A673 (cell line): ENCODE measurements at regions not wholly inside any gene's neighbourhood (a gene's known extent, or its start where the extent isn't known, plus 50 kb on each side); places are given as distances from the start of the nearest gene placed in this dataset.

ENCODE experiments used
- BruUV-seq: library from RNA; stranded (reverse); fragments of 400-500 nt; replicated peaks from 2 replicates; lab custom pipeline; 2021; lab: Mats Ljungman, UMichigan
- CTCF ChIA-PET: fragments of 300-600 bp; sonication (Branson Sonifier 250); formaldehyde crosslinking; loops from one replicate; lab custom pipeline; 2022; ENCODE audit warnings: antibody characterized with exemption; lab: Charles Lee
- POLR2A ChIA-PET: fragments of 300-600 bp; sonication (Branson Sonifier 250); formaldehyde crosslinking; loops from one replicate; lab custom pipeline; 2022; ENCODE audit warnings: antibody characterized with exemption; ENCODE audit not compliant: low non-redundant PET; lab: Charles Lee
- DNase-seq: peaks from one replicate; pipeline ENCODE4 v3.0.0-alpha.2; 2015; ENCODE audit warnings: low spot score
- H3K27ac ChIP-seq: fragments of 200-600 bp; sonication (generic); 2 replicates; pipeline ENCODE4 v1.5.1; 2016; ENCODE audit warnings: mixed run types, low read depth, mild to moderate bottlenecking, mixed read lengths, antibody characterized with exemption, low read length; ENCODE audit not compliant: poor library complexity, severe bottlenecking
- H3K27me3 ChIP-seq: fragments of 200-600 bp; sonication (generic); replicated peaks from 2 replicates; pipeline ENCODE4 v1.6.1; 2017; ENCODE audit warnings: mixed run types, low read depth, mild to moderate bottlenecking, mixed read lengths, antibody characterized with exemption, low read length; ENCODE audit not compliant: insufficient read depth, poor library complexity
- H3K36me3 ChIP-seq: fragments of 200-600 bp; sonication (generic); 2 replicates; pipeline ENCODE4 v1.6.1; 2016; ENCODE audit warnings: mixed run types, mild to moderate bottlenecking, mixed read lengths, antibody characterized with exemption, low read length; ENCODE audit not compliant: insufficient read depth, poor library complexity, severe bottlenecking
- H3K4me1 ChIP-seq: fragments of 200-600 bp; sonication (generic); 2 replicates; pipeline ENCODE4 v1.6.1; 2017; ENCODE audit warnings: mixed run types, mild to moderate bottlenecking, mixed read lengths, antibody characterized with exemption, low read length; ENCODE audit not compliant: insufficient read depth, poor library complexity, severe bottlenecking
- H3K4me3 ChIP-seq: fragments of 200-600 bp; sonication (generic); 2 replicates; pipeline ENCODE4 v1.5.1; 2016; ENCODE audit warnings: low read depth, mixed run types, mild to moderate bottlenecking, mixed read lengths, low read length; ENCODE audit not compliant: poor library complexity, severe bottlenecking
- H3K9me3 ChIP-seq: fragments of 200-600 bp; sonication (generic); 2 replicates; pipeline ENCODE4 v1.6.1; 2016; ENCODE audit warnings: mixed run types, low read depth, mild to moderate bottlenecking, mixed read lengths, antibody characterized with exemption, low read length; ENCODE audit not compliant: poor library complexity, severe bottlenecking
- EZH2 ChIP-seq: fragments of 200-600 bp; sonication (generic); IDR thresholded peaks from 2 replicates; pipeline ENCODE4 v1.6.1; 2017; ENCODE audit warnings: borderline replicate concordance, low read depth, mild to moderate bottlenecking, mixed read lengths, antibody characterized with exemption, low read length; ENCODE audit not compliant: poor library complexity, severe bottlenecking
- intact Hi-C: fragments of 100-400 bp; cut with micrococcal nuclease; formaldehyde crosslinking; loops from one replicate; pipeline ENCODE4 v1.10.0; 2022; ENCODE audit not compliant: unreplicated experiment
- TF ChIP-seq, protein P1 (sequence below): fragments of 300-800, 200-600 bp; sonication (generic); conservative IDR thresholded peaks from 2 replicates; pipeline ENCODE4 v1.5.1; 2017; ENCODE audit warnings: low read depth, mild to moderate bottlenecking, antibody characterized with exemption, low read length, moderate library complexity, mixed read lengths

DNA sequence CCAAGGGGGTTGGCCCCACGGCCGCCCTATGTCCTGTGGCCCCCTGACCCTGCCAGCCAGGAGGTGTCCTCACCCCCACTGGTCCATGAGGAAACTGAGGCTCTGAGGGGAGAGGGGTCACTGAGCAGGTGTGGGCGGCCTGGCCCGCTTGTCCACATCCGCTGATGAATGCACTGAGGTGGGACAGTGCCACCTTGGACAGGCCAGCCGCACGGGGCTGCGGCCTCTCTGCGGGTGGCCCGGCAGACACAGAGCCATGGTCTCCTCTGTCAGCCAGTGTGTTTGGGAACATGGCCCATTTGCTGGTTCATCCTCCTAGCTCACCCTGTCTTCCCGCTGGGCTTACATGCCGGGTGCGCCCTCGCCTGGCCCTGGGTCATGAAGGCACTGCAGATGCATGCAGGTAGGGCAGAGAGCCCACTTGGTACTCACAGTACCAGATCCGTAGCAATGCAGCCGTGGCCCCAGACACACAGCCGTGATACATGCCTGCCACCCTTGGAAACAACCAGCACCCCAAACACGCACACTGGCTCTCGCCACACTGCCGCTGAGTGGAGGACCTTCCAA is 93.9 kb downstream of the ENGASE start:
- BruUV-seq = no TSS peak
- Histone ChIP-seq H3K27me3 (peaks cover 75% of the 10 kb centered on the region), H3K36me3 (no peaks in the 10 kb centered on the region), H3K27ac (no peak overlapping the region), H3K4me1 (no peaks in the 10 kb centered on the region), H3K9me3 (no peaks in the 10 kb centered on the region), H3K4me3 (no peak overlapping the region)
- no peak for TF ChIP-seq EZH2
- TF ChIP-seq, protein P1, sequence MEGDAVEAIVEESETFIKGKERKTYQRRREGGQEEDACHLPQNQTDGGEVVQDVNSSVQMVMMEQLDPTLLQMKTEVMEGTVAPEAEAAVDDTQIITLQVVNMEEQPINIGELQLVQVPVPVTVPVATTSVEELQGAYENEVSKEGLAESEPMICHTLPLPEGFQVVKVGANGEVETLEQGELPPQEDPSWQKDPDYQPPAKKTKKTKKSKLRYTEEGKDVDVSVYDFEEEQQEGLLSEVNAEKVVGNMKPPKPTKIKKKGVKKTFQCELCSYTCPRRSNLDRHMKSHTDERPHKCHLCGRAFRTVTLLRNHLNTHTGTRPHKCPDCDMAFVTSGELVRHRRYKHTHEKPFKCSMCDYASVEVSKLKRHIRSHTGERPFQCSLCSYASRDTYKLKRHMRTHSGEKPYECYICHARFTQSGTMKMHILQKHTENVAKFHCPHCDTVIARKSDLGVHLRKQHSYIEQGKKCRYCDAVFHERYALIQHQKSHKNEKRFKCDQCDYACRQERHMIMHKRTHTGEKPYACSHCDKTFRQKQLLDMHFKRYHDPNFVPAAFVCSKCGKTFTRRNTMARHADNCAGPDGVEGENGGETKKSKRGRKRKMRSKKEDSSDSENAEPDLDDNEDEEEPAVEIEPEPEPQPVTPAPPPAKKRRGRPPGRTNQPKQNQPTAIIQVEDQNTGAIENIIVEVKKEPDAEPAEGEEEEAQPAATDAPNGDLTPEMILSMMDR = no peak
- ChIA-PET CTCF (no interaction called here), POLR2A (no interaction called here)
- DNase-seq = no peak
- intact Hi-C loops = no loop called here

DNA sequence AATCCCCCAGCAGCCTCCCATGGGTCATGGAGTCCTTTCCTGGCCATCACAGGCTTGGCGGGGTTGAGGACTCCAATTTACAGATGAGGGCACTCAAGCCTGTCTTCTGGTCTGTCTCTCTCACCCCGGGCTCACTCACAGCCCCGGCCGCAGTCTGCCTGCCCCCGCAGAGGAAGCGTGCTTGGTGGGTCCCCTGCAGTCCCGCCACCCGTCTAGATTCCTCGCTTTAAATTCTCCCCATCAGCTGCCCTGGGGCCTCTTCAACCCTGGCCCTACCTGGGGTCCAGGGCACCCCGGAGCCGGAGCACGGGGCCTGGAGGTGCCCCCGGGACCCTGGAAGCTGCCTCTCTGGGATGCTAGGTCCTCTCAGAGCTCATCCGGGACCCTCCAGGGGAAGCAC is 92.9 kb downstream of the ENGASE start:
- H3K4me3 ChIP-seq = no peak overlapping the region
- no peaks in the 10 kb centered on the region for H3K9me3 ChIP-seq
- H3K4me1 ChIP-seq = no peaks in the 10 kb centered on the region
- DNase-seq = no peak
- intact Hi-C loops = no loop called here
- CTCF ChIA-PET = no interaction called here
- TF ChIP-seq, protein P1 = no peak
- TF ChIP-seq EZH2 = no peak
- no peaks in the 10 kb centered on the region for H3K36me3 ChIP-seq
- H3K27ac ChIP-seq = no peak overlapping the region
- BruUV-seq = no TSS peak
- POLR2A ChIA-PET = no interaction called here
- peaks cover 83% of the 10 kb centered on the region for H3K27me3 ChIP-seq

DNA sequence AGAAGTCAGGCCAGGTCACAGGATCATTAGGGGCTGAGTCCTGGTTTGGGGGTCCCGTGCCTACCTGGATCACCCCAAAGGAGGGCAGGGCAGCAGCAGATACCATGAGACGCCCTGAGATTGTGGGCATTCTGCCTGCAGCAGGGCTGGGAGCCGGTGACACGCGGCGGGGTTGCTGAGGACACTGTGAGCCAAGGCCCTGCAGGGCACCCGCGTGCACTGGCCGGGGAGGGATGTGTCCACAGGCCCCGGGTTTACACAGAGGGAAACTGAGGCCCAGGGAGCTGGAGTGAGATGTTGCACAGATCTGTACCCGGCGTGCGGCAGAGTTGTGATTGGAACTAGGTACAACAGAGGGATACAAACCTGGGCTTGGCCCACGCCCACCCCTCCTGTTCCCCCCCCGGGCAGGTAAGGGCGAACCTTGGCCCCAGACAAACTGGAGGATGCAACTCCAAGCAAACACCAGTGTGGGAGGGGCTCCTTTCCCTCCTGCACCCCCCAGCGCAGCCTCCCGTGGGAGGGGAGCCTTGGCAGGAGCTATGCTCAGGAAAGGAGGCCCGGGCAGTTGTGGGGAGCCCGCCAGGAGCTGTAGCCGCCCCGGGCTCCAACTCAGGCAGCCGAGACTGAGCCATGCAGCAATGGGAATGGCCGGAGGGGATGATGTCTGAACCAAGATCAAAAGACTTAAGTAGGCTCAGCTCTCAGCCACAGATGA is 91.3 kb downstream of the ENGASE start:
- Histone ChIP-seq H3K4me3 (no peak overlapping the region), H3K4me1 (no peaks in the 10 kb centered on the region), H3K27ac (no peak overlapping the region), H3K9me3 (no peaks in the 10 kb centered on the region), H3K27me3 (peaks cover 87% of the 10 kb centered on the region), H3K36me3 (no peaks in the 10 kb centered on the region)
- intact Hi-C loops = no loop called here
- ChIA-PET CTCF (no interaction called here), POLR2A (no interaction called here)
- DNase-seq = no peak
- no TSS peak for BruUV-seq
- TF ChIP-seq, protein P1 = no peak
- TF ChIP-seq EZH2 = no peak
